Stimulated activated CD8-positive, alpha-beta memory T cell treated with anti-CD3 and anti-CD28 coated beads, Interleukin-7, amount 100 ng/mL, for 4 hours (primary cell): ENCODE measurements at regions not wholly inside any gene's neighbourhood (a gene's known extent, or its start where the extent isn't known, plus 50 kb on each side); places are given as distances from the start of the nearest gene placed in this dataset.

Experiments
- DNase-seq, 2 donors: peaks; one replicate each; pipeline ENCODE4 v3.0.0-alpha.2; 2020; ENCODE audit warnings: low read depth in 2 of 2

- DNase-seq = no peak
Observed at GRCh38 chr5:155959082-155959481, 367.9 kb upstream of the SGCD start.

- no peak for DNase-seq
Observed at GRCh38 chr5:155960177-155960576, 366.8 kb upstream of the SGCD start.

GRCh38 chr5:155969537-155969936 lies 357.4 kb upstream of the SGCD start:
- no peak for DNase-seq

- DNase-seq = no peak
Observed at GRCh38 chr5:155974369-155974768, 352.6 kb upstream of the SGCD start.

GRCh38 chr5:155978850-155979249 lies 348.1 kb upstream of the SGCD start:
- DNase-seq = no peak

- no peak for DNase-seq
Observed at GRCh38 chr5:155982354-155982753, 344.6 kb upstream of the SGCD start.

- DNase-seq = no peak
Observed at GRCh38 chr5:155983954-155984353, 343.0 kb upstream of the SGCD start.

GRCh38 chr5:155987265-155987810 lies 339.6 kb upstream of the SGCD start:
- no peak for DNase-seq

GRCh38 chr5:155989879-155990278 lies 337.1 kb upstream of the SGCD start:
- DNase-seq = no peak

- DNase-seq = no peak
Observed at GRCh38 chr5:155996123-155996522, 330.8 kb upstream of the SGCD start.

GRCh38 chr5:155998257-155998656 lies 328.7 kb upstream of the SGCD start:
- DNase-seq = no peak

GRCh38 chr5:156000115-156000514 lies 326.8 kb upstream of the SGCD start:
- no peak for DNase-seq

- DNase-seq = no peak
Observed at GRCh38 chr5:156004754-156005153, 322.2 kb upstream of the SGCD start.

GRCh38 chr5:156006026-156006647 lies 320.8 kb upstream of the SGCD start:
- no peak for DNase-seq

- DNase-seq = no peak
Observed at GRCh38 chr5:156008844-156009243, 318.1 kb upstream of the SGCD start.

GRCh38 chr5:156009583-156009982 lies 317.4 kb upstream of the SGCD start:
- DNase-seq = no peak

- no peak for DNase-seq
Observed at GRCh38 chr5:156015137-156015536, 311.8 kb upstream of the SGCD start.

- DNase-seq = no peak
Observed at GRCh38 chr5:156019130-156019529, 307.8 kb upstream of the SGCD start.

GRCh38 chr5:156019571-156020180 lies 307.3 kb upstream of the SGCD start:
- no peak for DNase-seq

- no peak for DNase-seq
Observed at GRCh38 chr5:156020647-156021046, 306.3 kb upstream of the SGCD start.

GRCh38 chr5:156021866-156022265 lies 305.1 kb upstream of the SGCD start:
- no peak for DNase-seq

GRCh38 chr5:156025656-156026055 lies 301.3 kb upstream of the SGCD start:
- no peak for DNase-seq

- no peak for DNase-seq
Observed at GRCh38 chr5:156031181-156031580, 295.8 kb upstream of the SGCD start.

- no peak for DNase-seq
Observed at GRCh38 chr5:156036640-156037039, 290.3 kb upstream of the SGCD start.
